CD8-positive, alpha-beta memory T cell (primary cell): ENCODE measurements at regions not wholly inside any gene's neighbourhood (a gene's known extent, or its start where the extent isn't known, plus 50 kb on each side); places are given as distances from the start of the nearest gene placed in this dataset.

Source experiments
- CTCF ChIA-PET: fragments of 350-600 bp; sonication (Branson Sonifier 250); formaldehyde crosslinking; loops from one replicate; lab custom pipeline; 2021; ENCODE audit warnings: antibody characterized with exemption; lab: Charles Lee
- POLR2A ChIA-PET: fragments of 350-600 bp; sonication (Branson Sonifier 250); formaldehyde crosslinking; loops from one replicate; lab custom pipeline; 2021; ENCODE audit warnings: antibody characterized with exemption; lab: Charles Lee
- DNase-seq, 5 donors: peaks; one replicate each; pipeline versions ENCODE4 v3.0.0 to v3.0.0-alpha.2; 2020 to 2022; ENCODE audit warnings: mixed read lengths in 1 of 5
- H3K27ac ChIP-seq: one replicate; pipeline ENCODE4 v1.7.0; 2013; ENCODE audit warnings: low read depth, mild to moderate bottlenecking, low read length, moderate library complexity
- H3K27me3 ChIP-seq: 2 replicates; pipeline ENCODE4 v1.7.0; 2013; ENCODE audit warnings: low read length, mild to moderate bottlenecking; ENCODE audit not compliant: insufficient read depth, poor library complexity, severe bottlenecking
- H3K36me3 ChIP-seq: 2 replicates; pipeline ENCODE4 v1.7.0; 2013; ENCODE audit warnings: mild to moderate bottlenecking, low read length, moderate library complexity; ENCODE audit not compliant: insufficient read depth
- H3K4me1 ChIP-seq: 2 replicates; pipeline ENCODE4 v1.7.0; 2013; ENCODE audit warnings: mild to moderate bottlenecking, low read length, moderate library complexity; ENCODE audit not compliant: insufficient read depth
- H3K4me3 ChIP-seq: 2 replicates; pipeline ENCODE4 v1.7.0; 2013; ENCODE audit warnings: mild to moderate bottlenecking, low read length
- H3K9me3 ChIP-seq: 2 replicates; pipeline ENCODE4 v1.7.0; 2013; ENCODE audit warnings: mild to moderate bottlenecking, low read length
- H3K27ac Mint-ChIP-seq, 8 donors: one replicate each; pipeline ENCODE4 v1.8.0; 2020 to 2021; ENCODE audit warnings: mixed read lengths in 8 of 8, mild to moderate bottlenecking in 6 of 8, inconsistent platforms in 3 of 8, moderate library complexity in 3 of 8
- H3K27me3 Mint-ChIP-seq, 2 donors: one replicate each; pipeline ENCODE4 v1.8.0; 2020 to 2021; ENCODE audit warnings: mixed read lengths in 2 of 2, mild to moderate bottlenecking in 1 of 2, moderate library complexity in 1 of 2
- H3K36me3 Mint-ChIP-seq, 3 donors: one replicate each; pipeline ENCODE4 v1.8.0; 2020 to 2021; ENCODE audit warnings: mixed read lengths in 3 of 3, inconsistent platforms in 1 of 3, mild to moderate bottlenecking in 1 of 3
- H3K4me1 Mint-ChIP-seq, 3 donors: one replicate each; pipeline ENCODE4 v1.8.0; 2020 to 2021; ENCODE audit warnings: mixed read lengths in 3 of 3, inconsistent platforms in 1 of 3, mild to moderate bottlenecking in 1 of 3
- H3K4me3 Mint-ChIP-seq, 7 donors: one replicate each; pipeline ENCODE4 v1.8.0; 2020 to 2021; ENCODE audit warnings: mixed read lengths in 7 of 7, mild to moderate bottlenecking in 6 of 7, moderate library complexity in 4 of 7, inconsistent platforms in 2 of 7
- H3K9me3 Mint-ChIP-seq, 5 donors: one replicate each; pipeline ENCODE4 v1.8.0; 2020 to 2022; ENCODE audit warnings: mixed read lengths in 5 of 5, mild to moderate bottlenecking in 3 of 5, moderate library complexity in 2 of 5, inconsistent platforms in 1 of 5

DNA sequence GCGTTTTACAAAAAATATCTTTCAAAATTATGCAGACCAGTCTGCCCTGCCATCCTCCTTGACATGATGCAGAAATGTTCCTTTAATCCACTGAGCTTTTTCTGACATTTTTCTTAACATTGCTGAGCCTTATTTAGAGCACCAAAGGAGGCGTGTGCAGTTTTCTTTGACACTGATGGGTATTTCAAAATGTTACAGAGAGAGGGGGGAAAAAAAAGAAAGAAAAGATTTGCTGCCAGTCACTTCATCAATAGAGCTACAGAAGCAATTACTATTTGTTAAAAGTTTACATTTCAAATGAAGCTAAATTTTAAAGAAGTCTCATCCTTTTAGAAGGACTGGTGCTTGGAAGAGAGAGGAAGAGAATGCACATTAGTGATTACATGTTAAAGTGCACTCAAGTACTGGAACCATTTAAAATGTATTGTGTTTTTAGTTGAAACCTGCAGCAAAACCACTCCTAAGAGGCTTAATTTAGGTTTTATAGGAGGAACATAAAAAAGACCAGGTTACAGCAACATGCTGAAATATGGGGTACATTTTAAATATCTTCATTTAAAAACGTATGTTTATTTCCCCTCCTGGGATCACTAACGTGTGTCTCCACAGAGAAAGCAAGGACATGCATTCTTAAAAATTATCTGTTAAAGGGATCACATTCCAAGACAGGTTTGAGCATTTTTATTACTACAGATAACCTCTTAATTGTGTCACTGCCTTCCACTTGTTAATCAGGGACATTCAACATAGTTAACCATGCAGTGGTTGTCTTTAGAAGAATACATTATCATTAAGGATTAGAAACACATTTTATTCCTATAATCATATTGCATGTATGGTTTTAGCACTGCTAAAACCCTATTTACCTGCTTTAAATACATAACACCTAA, 258.4 kb downstream of the MEIS1 start:
- no peak overlapping the region for H3K4me3 ChIP-seq
- Mint-ChIP-seq H3K4me3 (no peak overlapping the region), H3K27ac (no peak overlapping the region), H3K4me1 (no peaks in the 10 kb centered on the region), H3K36me3 (no peaks in the 10 kb centered on the region), H3K9me3 (peaks cover 0 to 4% (median 0%) of the 10 kb centered on the region in 5 donors), H3K27me3 (no peaks in the 10 kb centered on the region)
- no peaks in the 10 kb centered on the region for H3K27me3 ChIP-seq
- H3K36me3 ChIP-seq: no peaks in the 10 kb centered on the region
- no peaks in the 10 kb centered on the region for H3K4me1 ChIP-seq
- H3K9me3 ChIP-seq: no peaks in the 10 kb centered on the region
- POLR2A ChIA-PET: no interaction called here
- no peak overlapping the region for H3K27ac ChIP-seq
- CTCF ChIA-PET: no interaction called here
- no peak for DNase-seq

- CTCF ChIA-PET: no interaction called here
- no peaks in the 10 kb centered on the region for H3K4me1 ChIP-seq
- H3K9me3 ChIP-seq: no peaks in the 10 kb centered on the region
- POLR2A ChIA-PET: no interaction called here
- no peak overlapping the region for H3K4me3 ChIP-seq
- no peaks in the 10 kb centered on the region for H3K27me3 Mint-ChIP-seq
- H3K9me3 Mint-ChIP-seq: peaks cover 0 to 2% (median 0%) of the 10 kb centered on the region in 5 donors
- H3K27ac Mint-ChIP-seq: no peak overlapping the region
- H3K27ac ChIP-seq: no peak overlapping the region
- no peaks in the 10 kb centered on the region for H3K36me3 Mint-ChIP-seq
- no peak for DNase-seq
- no peaks in the 10 kb centered on the region for H3K4me1 Mint-ChIP-seq
- no peaks in the 10 kb centered on the region for H3K36me3 ChIP-seq
- no peak overlapping the region for H3K4me3 Mint-ChIP-seq
- no peaks in the 10 kb centered on the region for H3K27me3 ChIP-seq
Measured at GRCh38 chr2:66694087-66694860, 259.3 kb downstream of the MEIS1 start.

- CTCF ChIA-PET: no interaction called here
- Mint-ChIP-seq H3K36me3 (no peaks in the 10 kb centered on the region), H3K4me3 (no peak overlapping the region), H3K27ac (no peak overlapping the region), H3K27me3 (no peaks in the 10 kb centered on the region), H3K9me3 (peaks cover 0 to 2% (median 0%) of the 10 kb centered on the region in 5 donors), H3K4me1 (no peaks in the 10 kb centered on the region)
- Histone ChIP-seq H3K27ac (no peak overlapping the region), H3K9me3 (no peaks in the 10 kb centered on the region), H3K4me1 (no peaks in the 10 kb centered on the region), H3K4me3 (no peak overlapping the region), H3K27me3 (no peaks in the 10 kb centered on the region), H3K36me3 (no peaks in the 10 kb centered on the region)
- POLR2A ChIA-PET: no interaction called here
- DNase-seq: no peak
Measured at GRCh38 chr2:66695226-66695735, 260.4 kb downstream of the MEIS1 start.

DNA sequence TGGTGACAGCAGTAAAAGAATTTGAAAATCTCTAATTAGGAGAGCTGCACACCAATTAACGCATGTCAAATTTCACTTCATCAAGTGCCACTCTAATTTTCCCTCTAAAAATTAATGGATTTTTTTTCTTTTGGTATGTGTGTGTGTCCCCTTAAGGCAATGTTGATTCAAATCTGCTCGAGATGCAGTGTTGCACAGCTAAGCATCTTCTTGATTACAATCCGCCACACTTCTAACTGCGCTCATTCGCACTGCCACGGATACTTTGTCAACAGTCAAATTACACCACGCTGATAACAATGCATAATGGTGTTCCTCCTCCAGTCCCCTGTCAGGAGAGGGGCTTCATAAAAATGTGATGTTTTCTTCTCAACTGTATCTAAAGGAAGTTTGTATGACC, 261.4 kb downstream of the MEIS1 start:
- Histone ChIP-seq H3K27me3 (no peaks in the 10 kb centered on the region), H3K4me3 (no peak overlapping the region), H3K27ac (no peak overlapping the region), H3K9me3 (no peaks in the 10 kb centered on the region), H3K36me3 (no peaks in the 10 kb centered on the region), H3K4me1 (no peaks in the 10 kb centered on the region)
- Mint-ChIP-seq H3K27me3 (no peaks in the 10 kb centered on the region), H3K4me3 (no peak overlapping the region), H3K9me3 (peaks cover 0 to 2% (median 0%) of the 10 kb centered on the region in 5 donors), H3K27ac (no peak overlapping the region), H3K4me1 (no peaks in the 10 kb centered on the region), H3K36me3 (no peaks in the 10 kb centered on the region)
- POLR2A ChIA-PET: no interaction called here
- CTCF ChIA-PET: no interaction called here
- DNase-seq: no peak

- ChIA-PET CTCF (no interaction called here), POLR2A (no interaction called here)
- Histone ChIP-seq H3K9me3 (no peaks in the 10 kb centered on the region), H3K36me3 (no peaks in the 10 kb centered on the region), H3K27me3 (no peaks in the 10 kb centered on the region), H3K4me1 (no peaks in the 10 kb centered on the region), H3K4me3 (no peak overlapping the region), H3K27ac (no peak overlapping the region)
- Mint-ChIP-seq H3K9me3 (peaks cover 0 to 4% (median 0%) of the 10 kb centered on the region in 5 donors), H3K4me1 (no peaks in the 10 kb centered on the region), H3K27me3 (no peaks in the 10 kb centered on the region), H3K27ac (no peak overlapping the region), H3K36me3 (no peaks in the 10 kb centered on the region), H3K4me3 (no peak overlapping the region)
- DNase-seq: no peak
Measured at GRCh38 chr2:66696886-66697285, 262.0 kb downstream of the MEIS1 start.

DNA sequence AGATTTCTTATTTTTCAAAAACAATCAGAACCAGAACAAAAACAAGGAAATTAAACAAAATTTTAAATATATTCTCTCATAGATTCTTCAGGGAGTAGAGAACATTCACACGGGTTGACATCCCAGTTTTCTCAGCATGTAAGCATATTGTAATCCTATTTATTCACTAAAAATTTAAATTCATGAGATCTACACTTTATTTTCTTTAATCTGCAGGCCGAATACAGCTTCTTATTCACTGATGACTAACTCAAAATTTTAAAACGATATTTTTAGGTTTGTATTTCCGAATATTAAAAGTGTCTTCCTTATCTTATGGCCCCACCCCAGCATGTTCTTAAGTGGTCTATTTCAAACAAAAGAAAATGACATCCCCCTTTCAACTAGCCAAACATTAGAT, 262.4 kb downstream of the MEIS1 start:
- peaks cover 0 to 4% (median 0%) of the 10 kb centered on the region in 5 donors for H3K9me3 Mint-ChIP-seq
- ChIA-PET POLR2A (no interaction called here), CTCF (no interaction called here)
- H3K4me1 Mint-ChIP-seq: no peaks in the 10 kb centered on the region
- H3K27me3 Mint-ChIP-seq: no peaks in the 10 kb centered on the region
- H3K27me3 ChIP-seq: no peaks in the 10 kb centered on the region
- H3K4me1 ChIP-seq: no peaks in the 10 kb centered on the region
- H3K27ac Mint-ChIP-seq: no peak overlapping the region
- H3K36me3 Mint-ChIP-seq: no peaks in the 10 kb centered on the region
- H3K27ac ChIP-seq: no peak overlapping the region
- no peaks in the 10 kb centered on the region for H3K9me3 ChIP-seq
- H3K4me3 Mint-ChIP-seq: no peak overlapping the region
- DNase-seq: no peak
- no peaks in the 10 kb centered on the region for H3K36me3 ChIP-seq
- no peak overlapping the region for H3K4me3 ChIP-seq

DNA sequence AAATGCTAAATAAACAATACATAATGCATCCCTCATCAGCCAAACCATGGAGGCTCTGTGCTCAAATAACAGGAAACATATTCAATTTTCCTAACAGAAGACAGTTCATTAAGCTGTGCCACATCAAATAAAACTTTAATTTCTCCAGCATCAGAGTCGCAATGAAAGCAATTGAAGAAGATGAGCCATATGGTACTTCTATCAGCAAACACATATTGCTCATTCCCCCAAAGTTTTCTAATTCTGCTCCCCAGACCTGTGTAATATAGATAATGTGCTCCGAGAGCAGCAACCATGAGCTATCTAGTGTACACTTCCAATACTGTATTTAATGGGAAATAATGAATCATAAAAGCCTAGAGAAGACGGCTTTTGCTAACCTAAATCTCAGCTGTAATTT, 263.2 kb downstream of the MEIS1 start:
- no peaks in the 10 kb centered on the region for H3K9me3 ChIP-seq
- ChIA-PET POLR2A (no interaction called here), CTCF (no interaction called here)
- DNase-seq: no peak
- no peak overlapping the region for H3K27ac ChIP-seq
- H3K4me1 ChIP-seq: no peaks in the 10 kb centered on the region
- Mint-ChIP-seq H3K27me3 (no peaks in the 10 kb centered on the region), H3K4me3 (no peak overlapping the region), H3K4me1 (no peaks in the 10 kb centered on the region), H3K9me3 (peaks cover 0 to 5% (median 0%) of the 10 kb centered on the region in 5 donors), H3K36me3 (no peaks in the 10 kb centered on the region), H3K27ac (no peak overlapping the region)
- H3K36me3 ChIP-seq: no peaks in the 10 kb centered on the region
- H3K27me3 ChIP-seq: no peaks in the 10 kb centered on the region
- H3K4me3 ChIP-seq: no peak overlapping the region

- Histone ChIP-seq H3K4me1 (no peaks in the 10 kb centered on the region), H3K4me3 (no peak overlapping the region), H3K36me3 (no peaks in the 10 kb centered on the region), H3K9me3 (no peaks in the 10 kb centered on the region), H3K27ac (no peak overlapping the region), H3K27me3 (no peaks in the 10 kb centered on the region)
- ChIA-PET POLR2A (no interaction called here), CTCF (no interaction called here)
- no peak for DNase-seq
- no peak overlapping the region for H3K4me3 Mint-ChIP-seq
- H3K36me3 Mint-ChIP-seq: no peaks in the 10 kb centered on the region
- peaks cover 0 to 6% (median 0%) of the 10 kb centered on the region in 5 donors for H3K9me3 Mint-ChIP-seq
- H3K27me3 Mint-ChIP-seq: no peaks in the 10 kb centered on the region
- H3K27ac Mint-ChIP-seq: no peak overlapping the region
- H3K4me1 Mint-ChIP-seq: no peaks in the 10 kb centered on the region
Measured at GRCh38 chr2:66698576-66699239, 263.8 kb downstream of the MEIS1 start.
